Endodermal cell (in vitro differentiated cells): ENCODE measurements at regions not wholly inside any gene's neighbourhood (a gene's known extent, or its start where the extent isn't known, plus 50 kb on each side); places are given as distances from the start of the nearest gene placed in this dataset.
"Not testable (repeated sequence)": the region's sequence is repeated elsewhere in the genome, so short reads cannot be mapped to it uniquely, and the experiment has no call there.

Source experiments
- DNase-seq: peaks from one replicate; pipeline ENCODE4 v3.0.0-alpha.2; 2017
- H3K27ac ChIP-seq: 2 replicates; pipeline ENCODE4 v1.5.1; 2013; ENCODE audit warnings: mild to moderate bottlenecking, low read depth, low read length, moderate library complexity
- H3K27me3 ChIP-seq: 2 replicates; pipeline ENCODE4 v1.6.1; 2013; ENCODE audit warnings: mild to moderate bottlenecking, low read length, moderate library complexity; ENCODE audit not compliant: insufficient read depth, control insufficient read depth, poor library complexity, severe bottlenecking
- H3K36me3 ChIP-seq: 2 replicates; pipeline ENCODE4 v1.7.0; 2013; ENCODE audit warnings: mild to moderate bottlenecking, low read length, moderate library complexity; ENCODE audit not compliant: control insufficient read depth, insufficient read depth
- H3K4me1 ChIP-seq: one replicate; pipeline ENCODE4 v1.7.0; 2013; ENCODE audit warnings: low read length; ENCODE audit not compliant: control insufficient read depth, insufficient read depth
- H3K4me3 ChIP-seq: 2 replicates; pipeline ENCODE4 v1.5.1; 2013; ENCODE audit warnings: mild to moderate bottlenecking, low read length, moderate library complexity
- H3K9ac ChIP-seq: 2 replicates; pipeline ENCODE4 v1.6.1; 2013; ENCODE audit warnings: mild to moderate bottlenecking, low read length, moderate library complexity; ENCODE audit not compliant: poor library complexity, severe bottlenecking; ENCODE audit errors: extremely low read depth
- H3K9me3 ChIP-seq: 2 replicates; pipeline ENCODE4 v1.6.1; 2013; ENCODE audit warnings: mild to moderate bottlenecking, low read length, moderate library complexity; ENCODE audit not compliant: control insufficient read depth
- H3K27ac Mint-ChIP-seq: 2 replicates; pipeline ENCODE4 v1.8.0; 2020; ENCODE audit warnings: mixed read lengths
- H3K27me3 Mint-ChIP-seq: 2 replicates; pipeline ENCODE4 v1.8.0; 2021; ENCODE audit warnings: mild to moderate bottlenecking, mixed read lengths; ENCODE audit not compliant: insufficient read depth
- H3K36me3 Mint-ChIP-seq: 2 replicates; pipeline ENCODE4 v1.8.0; 2020; ENCODE audit warnings: low read depth, mixed read lengths
- H3K4me1 Mint-ChIP-seq: 2 replicates; pipeline ENCODE4 v1.8.0; 2020; ENCODE audit warnings: mixed read lengths
- H3K4me3 Mint-ChIP-seq: 2 replicates; pipeline ENCODE4 v1.8.0; 2020; ENCODE audit warnings: mild to moderate bottlenecking, moderate library complexity, mixed read lengths
- H3K9me3 Mint-ChIP-seq: 2 replicates; pipeline ENCODE4 v1.8.0; 2020; ENCODE audit warnings: mild to moderate bottlenecking, mixed read lengths
- WGBS, 2 experiments: methylation state at CpG; one replicate each; pipeline versions ENCODE4 v1.1.5 to v1.1.7; 2013; ENCODE audit warnings: missing lambda C conversion rate in 2 of 2, mixed read lengths in 1 of 2; ENCODE audit not compliant: insufficient coverage in 1 of 2, insufficient read length in 1 of 2; 5-methylcytosine and 5-hydroxymethylcytosine counted together
- TF ChIP-seq, protein P1 (sequence below): fragments of 200-600 bp; sonication (generic); conservative IDR thresholded peaks from 2 replicates; pipeline ENCODE4 v1.5.0; 2021; ENCODE audit warnings: antibody characterized with exemption, mild to moderate bottlenecking

DNA sequence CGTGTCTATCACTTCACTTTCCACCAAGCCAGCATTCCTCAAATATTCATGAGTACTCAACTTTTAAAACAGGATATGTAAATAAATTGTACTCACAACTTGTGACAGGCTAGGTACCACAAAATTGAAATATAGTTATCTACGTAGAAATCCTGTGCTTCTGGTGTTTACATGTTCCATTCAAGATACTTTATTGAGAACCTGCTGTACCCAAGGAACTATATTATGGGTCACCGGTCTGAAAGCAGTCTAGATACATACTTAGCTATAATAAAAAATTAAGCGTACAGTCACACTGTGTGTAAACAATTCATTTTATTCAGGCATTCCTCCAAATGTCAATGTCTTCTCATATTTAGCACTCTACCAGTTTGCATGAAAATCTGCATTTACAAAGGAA lies 482.2 kb upstream of the SOX9 start:
- no peak overlapping the region for H3K4me3 Mint-ChIP-seq
- Histone ChIP-seq H3K9me3 (no peaks in the 10 kb centered on the region), H3K4me1 (no peaks in the 10 kb centered on the region), H3K4me3 (no peak overlapping the region), H3K27me3 (no peaks in the 10 kb centered on the region), H3K36me3 (no peaks in the 10 kb centered on the region), H3K27ac (no peak overlapping the region), H3K9ac (no peak overlapping the region)
- no peaks in the 10 kb centered on the region for H3K4me1 Mint-ChIP-seq
- peaks cover 2% of the 10 kb centered on the region for H3K9me3 Mint-ChIP-seq
- no peak for DNase-seq
- TF ChIP-seq, protein P1, sequence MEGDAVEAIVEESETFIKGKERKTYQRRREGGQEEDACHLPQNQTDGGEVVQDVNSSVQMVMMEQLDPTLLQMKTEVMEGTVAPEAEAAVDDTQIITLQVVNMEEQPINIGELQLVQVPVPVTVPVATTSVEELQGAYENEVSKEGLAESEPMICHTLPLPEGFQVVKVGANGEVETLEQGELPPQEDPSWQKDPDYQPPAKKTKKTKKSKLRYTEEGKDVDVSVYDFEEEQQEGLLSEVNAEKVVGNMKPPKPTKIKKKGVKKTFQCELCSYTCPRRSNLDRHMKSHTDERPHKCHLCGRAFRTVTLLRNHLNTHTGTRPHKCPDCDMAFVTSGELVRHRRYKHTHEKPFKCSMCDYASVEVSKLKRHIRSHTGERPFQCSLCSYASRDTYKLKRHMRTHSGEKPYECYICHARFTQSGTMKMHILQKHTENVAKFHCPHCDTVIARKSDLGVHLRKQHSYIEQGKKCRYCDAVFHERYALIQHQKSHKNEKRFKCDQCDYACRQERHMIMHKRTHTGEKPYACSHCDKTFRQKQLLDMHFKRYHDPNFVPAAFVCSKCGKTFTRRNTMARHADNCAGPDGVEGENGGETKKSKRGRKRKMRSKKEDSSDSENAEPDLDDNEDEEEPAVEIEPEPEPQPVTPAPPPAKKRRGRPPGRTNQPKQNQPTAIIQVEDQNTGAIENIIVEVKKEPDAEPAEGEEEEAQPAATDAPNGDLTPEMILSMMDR: no peak
- H3K36me3 Mint-ChIP-seq: no peaks in the 10 kb centered on the region
- WGBS, 2 experiments: 91 to 95% methylated on average over 3 of the region's 4 CpGs
- no peaks in the 10 kb centered on the region for H3K27me3 Mint-ChIP-seq
- H3K27ac Mint-ChIP-seq: no peak overlapping the region

DNA sequence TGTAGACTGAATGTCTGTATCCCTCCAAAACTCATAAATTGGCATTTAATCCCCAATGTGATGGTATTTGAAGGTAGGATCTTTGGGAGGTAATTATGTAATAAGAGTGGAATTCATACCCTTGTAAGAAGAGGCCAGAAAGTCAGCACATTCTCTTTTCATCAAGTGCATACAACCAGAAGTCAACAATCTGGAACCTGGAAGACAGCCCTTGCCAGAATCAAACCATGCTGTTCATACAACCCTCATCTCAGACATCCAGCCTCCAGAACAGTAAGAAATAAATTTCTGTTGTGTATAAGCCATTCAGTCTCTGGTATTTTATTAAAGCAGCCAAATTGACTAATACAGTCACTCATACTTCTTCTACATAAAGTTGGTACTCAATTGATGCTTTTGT lies 481.0 kb upstream of the SOX9 start:
- Mint-ChIP-seq H3K27me3 (no peaks in the 10 kb centered on the region), H3K4me3 (no peak overlapping the region), H3K9me3 (peaks cover 2% of the 10 kb centered on the region), H3K4me1 (no peaks in the 10 kb centered on the region), H3K27ac (no peak overlapping the region), H3K36me3 (no peaks in the 10 kb centered on the region)
- Histone ChIP-seq H3K27ac (no peak overlapping the region), H3K4me1 (no peaks in the 10 kb centered on the region), H3K27me3 (no peaks in the 10 kb centered on the region), H3K36me3 (no peaks in the 10 kb centered on the region), H3K9me3 (peaks cover 8% of the 10 kb centered on the region), H3K4me3 (no peak overlapping the region), H3K9ac (no peak overlapping the region)
- DNase-seq: no peak
- TF ChIP-seq, protein P1: no peak

DNA sequence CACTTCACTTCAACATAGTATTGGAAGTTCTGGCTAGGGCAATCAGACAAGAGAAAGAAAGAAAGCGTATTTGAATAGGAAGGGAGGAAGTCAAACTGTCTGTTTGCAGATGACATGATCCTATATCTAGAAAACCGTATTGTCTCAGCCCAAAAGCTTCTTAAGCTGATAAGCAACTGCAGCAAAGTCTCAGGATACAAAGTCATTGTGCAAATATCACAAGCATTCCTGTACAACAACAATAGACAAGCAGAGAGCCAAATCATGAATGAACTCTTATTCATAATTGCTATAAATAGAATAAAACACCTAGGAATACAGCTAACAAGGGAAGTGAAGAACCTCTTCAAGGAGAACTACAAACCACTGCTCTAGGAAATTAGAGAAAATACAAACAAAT lies 473.9 kb upstream of the SOX9 start:
- not testable (repeated sequence) for H3K4me3 ChIP-seq, H3K4me3 Mint-ChIP-seq, H3K36me3 ChIP-seq, H3K9ac ChIP-seq, H3K4me1 ChIP-seq, H3K27me3 ChIP-seq, H3K36me3 Mint-ChIP-seq, H3K27me3 Mint-ChIP-seq, DNase-seq, H3K27ac ChIP-seq, H3K27ac Mint-ChIP-seq
- WGBS, 2 experiments: 75 to 80% methylated on average over 1 to 2 of the region's 2 CpGs
- Mint-ChIP-seq H3K4me1 (peaks cover 10% of the 10 kb centered on the region), H3K9me3 (peaks cover 22% of the 10 kb centered on the region)
- peaks cover 28% of the 10 kb centered on the region for H3K9me3 ChIP-seq

DNA sequence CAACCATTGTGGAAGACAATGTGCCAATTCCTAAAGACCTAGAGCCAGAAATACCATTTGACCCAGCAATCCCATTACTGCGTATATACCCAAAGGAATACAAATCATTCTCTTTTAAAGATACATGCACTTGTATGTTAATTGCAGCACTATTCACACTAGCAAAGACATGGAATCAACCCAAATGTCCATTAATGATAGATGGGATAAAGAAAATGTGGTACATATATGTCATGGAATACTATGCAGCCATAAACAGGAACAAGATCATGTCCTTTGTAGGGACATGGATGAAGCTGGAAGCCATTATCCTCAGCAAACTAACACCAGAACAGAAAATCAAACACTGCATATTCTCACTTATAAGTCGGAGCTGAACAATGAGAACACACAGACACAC lies 472.5 kb upstream of the SOX9 start:
- not testable (repeated sequence) for H3K9ac ChIP-seq, H3K27me3 Mint-ChIP-seq, H3K4me1 ChIP-seq, H3K27ac Mint-ChIP-seq, DNase-seq, H3K27me3 ChIP-seq, H3K4me3 Mint-ChIP-seq, H3K36me3 Mint-ChIP-seq, H3K36me3 ChIP-seq, H3K27ac ChIP-seq
- Mint-ChIP-seq H3K9me3 (peaks cover 22% of the 10 kb centered on the region), H3K4me1 (peaks cover 10% of the 10 kb centered on the region)
- Histone ChIP-seq H3K9me3 (peaks cover 28% of the 10 kb centered on the region), H3K4me3 (peak overlapping the region; percentile 18)
- WGBS, 2 experiments: 83 to 98% methylated on average over 1 to 2 of the region's 2 CpGs
